SHP77 (cell line): ENCODE measurements at regions not wholly inside any gene's neighbourhood (a gene's known extent, or its start where the extent isn't known, plus 50 kb on each side); places are given as distances from the start of the nearest gene placed in this dataset.

Source experiments
- DNase-seq, 2 experiments: peaks; one replicate each; lab custom pipeline; 2025; lab: John Stamatoyannopoulos, UW

DNA sequence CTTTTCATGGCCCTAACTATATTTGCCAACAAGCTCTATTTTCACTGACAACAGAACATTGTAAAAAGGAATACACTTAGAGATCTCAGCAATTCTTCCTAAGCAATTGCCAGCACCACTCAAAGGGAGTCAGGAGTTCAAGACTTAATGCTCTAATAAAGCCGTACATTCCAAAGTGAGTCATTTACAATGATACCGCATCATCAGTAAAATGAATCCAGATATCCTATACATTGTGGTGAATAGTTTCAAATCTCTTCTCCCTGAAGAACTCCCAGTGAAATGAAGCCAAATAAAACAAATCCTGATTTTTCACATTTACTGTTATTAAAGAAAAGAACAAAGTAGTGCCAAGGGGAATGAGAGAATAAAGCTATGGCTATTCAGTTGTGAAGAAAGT lies 2898.7 kb upstream of the PCDH20 start:
- no peak for DNase-seq

DNA sequence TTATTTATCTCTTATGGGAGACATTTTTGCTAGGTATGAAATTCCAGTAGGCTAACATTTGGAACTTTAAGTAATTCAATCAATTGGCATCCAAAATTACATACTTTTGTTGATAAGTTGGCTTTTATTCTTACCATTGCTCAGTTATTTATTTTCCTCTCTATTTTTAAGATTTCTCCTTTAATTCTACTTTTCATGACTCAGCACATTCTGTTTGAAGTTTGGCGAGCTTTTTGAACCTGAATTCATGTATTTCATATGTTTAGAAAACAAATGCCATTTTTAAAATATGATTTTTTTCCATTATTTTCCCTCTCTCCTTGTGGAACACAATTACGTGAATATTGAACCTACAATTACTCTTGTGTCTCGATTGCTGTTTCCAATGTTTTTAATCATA lies 2896.3 kb upstream of the PCDH20 start:
- DNase-seq: no peak

GRCh38 chr13:64311112-64311511 lies 2895.5 kb upstream of the PCDH20 start:
- no peak for DNase-seq

DNA sequence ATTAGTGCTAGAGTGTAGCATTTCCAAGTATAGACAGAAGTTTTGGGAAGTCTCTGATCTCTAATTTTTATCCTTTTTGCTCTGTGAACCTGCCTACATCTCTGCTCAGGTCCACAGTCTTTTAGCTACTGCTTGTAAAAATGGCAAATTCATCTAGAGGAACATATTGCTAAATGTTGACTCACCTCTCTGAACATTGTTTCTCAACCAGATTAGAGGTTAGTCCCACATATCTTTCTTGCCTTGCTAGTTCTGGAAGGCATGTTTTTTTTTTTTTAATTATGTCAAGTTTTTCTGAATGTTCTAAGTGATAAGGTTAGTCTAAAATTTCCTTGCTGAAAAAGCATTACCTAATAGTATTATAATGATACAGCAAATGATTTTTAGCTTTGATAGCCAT lies 2889.6 kb upstream of the PCDH20 start:
- DNase-seq: no peak

GRCh38 chr13:64300239-64300638 lies 2884.6 kb upstream of the PCDH20 start:
- DNase-seq: no peak

GRCh38 chr13:64293923-64294322 lies 2878.3 kb upstream of the PCDH20 start:
- DNase-seq: no peak

GRCh38 chr13:64289702-64290101 lies 2874.1 kb upstream of the PCDH20 start:
- DNase-seq: no peak

DNA sequence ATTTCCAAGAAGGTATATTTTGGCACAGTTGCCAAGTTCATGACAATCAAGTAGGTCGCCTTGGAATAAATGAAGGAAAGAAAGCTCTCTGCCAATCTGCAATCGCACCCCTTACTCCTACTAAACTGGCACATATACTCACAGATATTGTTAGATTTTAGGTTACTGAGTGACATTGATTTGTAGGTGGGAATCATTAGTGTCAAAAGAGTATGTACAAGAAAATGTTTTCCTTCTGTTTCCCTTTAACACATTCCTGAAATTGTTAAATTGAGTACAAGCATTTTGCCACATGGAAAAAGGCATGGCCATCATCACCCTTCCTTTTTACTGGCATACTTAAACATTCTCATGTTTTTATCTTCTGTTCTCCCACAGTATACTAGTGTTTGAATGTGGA lies 2868.3 kb upstream of the PCDH20 start:
- no peak for DNase-seq

DNA sequence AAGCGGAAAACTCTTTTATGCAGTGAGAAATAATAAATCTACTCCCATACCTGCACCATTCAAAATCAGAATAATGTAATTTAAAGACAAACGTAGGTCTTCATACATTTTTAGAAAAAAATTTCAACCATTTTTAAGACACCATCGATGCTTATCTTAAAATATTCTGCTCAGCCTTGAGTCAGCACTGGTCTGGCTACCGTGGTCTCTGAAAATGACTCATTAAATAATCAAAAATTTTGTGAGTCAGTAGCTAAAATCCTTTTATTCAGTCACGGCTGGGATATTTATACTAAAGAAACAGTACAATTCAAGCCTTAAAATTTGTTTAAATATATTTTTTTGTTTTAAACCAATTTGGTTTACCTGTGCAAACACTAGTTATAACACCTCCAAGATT lies 2862.8 kb upstream of the PCDH20 start:
- no peak for DNase-seq

GRCh38 chr13:64277097-64277496 lies 2861.4 kb upstream of the PCDH20 start:
- DNase-seq: no peak

GRCh38 chr13:64276232-64276631 lies 2860.6 kb upstream of the PCDH20 start:
- no peak for DNase-seq

DNA sequence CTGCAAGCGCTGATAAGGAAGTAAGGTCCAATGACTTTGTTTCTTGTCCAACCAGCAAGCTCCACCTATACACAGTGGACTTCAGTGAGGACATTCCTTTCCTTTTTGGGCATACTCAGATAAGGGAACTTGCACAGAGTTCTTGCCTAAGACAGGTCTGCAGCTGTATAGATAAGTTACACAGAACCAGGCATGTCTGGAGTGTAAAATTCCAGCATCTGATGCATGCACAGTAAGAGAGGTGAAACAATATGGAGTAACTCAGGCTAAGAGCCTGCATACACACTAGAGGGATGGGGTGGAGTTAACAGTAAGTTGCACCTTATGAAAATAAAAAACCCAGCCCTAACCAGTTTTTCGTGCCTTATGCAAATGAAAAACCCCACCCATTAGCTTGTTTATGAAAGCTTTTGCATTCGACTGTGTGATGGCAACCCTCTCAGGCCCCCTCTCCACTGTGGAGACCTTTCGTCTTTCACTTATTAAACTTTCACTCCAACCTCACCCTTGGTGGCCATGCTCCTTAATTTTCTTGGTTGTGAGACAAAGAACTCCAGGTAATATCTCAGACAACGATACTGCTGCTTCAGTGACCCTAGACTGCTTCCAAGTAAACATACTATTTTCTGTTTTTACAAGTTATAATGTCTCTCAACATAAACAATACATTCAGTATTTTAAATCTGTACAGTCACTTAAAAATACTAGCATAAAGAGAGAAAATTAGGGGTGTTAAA lies 2859.0 kb upstream of the PCDH20 start:
- no peak for DNase-seq

- no peak for DNase-seq
Measured at GRCh38 chr13:64273780-64274179, 2858.1 kb upstream of the PCDH20 start.

- DNase-seq: no peak
Measured at GRCh38 chr13:64272681-64273080, 2857.0 kb upstream of the PCDH20 start.

GRCh38 chr13:64266024-64266423 lies 2850.4 kb upstream of the PCDH20 start:
- DNase-seq: no peak

GRCh38 chr13:64263285-64263684 lies 2847.6 kb upstream of the PCDH20 start:
- no peak for DNase-seq

DNA sequence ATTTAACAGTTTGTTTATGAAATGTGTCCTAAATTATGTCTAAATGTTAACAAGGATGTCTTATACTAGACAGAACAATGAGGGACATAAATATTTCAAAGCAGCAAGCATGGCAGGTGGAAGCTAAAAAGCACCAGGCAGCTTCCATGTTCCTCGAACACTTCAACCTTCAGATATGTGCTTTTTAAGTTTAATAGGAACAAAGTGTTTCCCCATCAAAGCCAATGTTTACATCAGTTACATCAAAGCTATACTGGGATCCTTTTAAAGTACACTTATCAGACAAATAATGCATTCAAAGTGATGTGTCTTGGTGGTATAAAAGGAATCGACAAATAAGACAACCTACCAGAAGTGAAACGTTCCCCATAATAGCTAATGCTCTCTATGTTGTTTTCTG lies 2841.1 kb upstream of the PCDH20 start:
- no peak for DNase-seq

DNA sequence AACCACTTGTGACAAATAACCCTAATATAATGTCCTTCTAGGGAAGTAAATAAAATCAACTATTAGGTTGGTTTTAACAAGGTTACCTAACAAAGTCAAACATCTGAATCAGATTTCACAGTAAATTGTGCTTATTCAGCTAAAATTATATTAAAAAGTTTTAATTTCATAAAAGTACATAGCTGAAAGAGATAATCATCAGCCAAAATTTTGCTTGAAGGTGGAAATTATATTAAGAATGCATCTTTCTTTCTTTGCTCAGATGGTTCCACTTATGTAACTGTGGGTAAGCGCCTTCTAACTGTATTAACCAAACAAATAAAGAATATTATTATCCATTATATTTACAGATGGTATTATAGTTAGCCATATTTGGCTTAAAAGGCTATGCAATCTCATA lies 2840.3 kb upstream of the PCDH20 start:
- DNase-seq: no peak

- DNase-seq: no peak
Measured at GRCh38 chr13:64248371-64249065, 2832.9 kb upstream of the PCDH20 start.

DNA sequence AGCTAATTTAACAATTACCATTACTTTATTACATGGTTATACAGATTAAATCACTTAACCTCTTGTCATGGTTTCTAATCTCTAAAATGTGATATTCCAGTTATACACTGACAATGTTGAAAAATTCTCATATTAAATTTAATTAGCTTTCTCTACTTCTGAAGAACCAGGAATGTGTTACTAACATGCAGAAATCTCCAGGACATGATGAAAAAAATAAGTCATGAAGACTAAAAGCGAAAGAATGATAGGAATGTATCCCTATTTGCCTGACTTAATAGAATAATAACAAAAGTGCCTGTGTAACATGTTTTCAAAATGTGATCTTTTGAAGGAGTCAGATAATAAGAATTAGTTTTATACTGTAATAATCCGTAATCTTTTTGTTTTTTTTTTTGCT lies 2823.7 kb upstream of the PCDH20 start:
- DNase-seq: no peak

DNA sequence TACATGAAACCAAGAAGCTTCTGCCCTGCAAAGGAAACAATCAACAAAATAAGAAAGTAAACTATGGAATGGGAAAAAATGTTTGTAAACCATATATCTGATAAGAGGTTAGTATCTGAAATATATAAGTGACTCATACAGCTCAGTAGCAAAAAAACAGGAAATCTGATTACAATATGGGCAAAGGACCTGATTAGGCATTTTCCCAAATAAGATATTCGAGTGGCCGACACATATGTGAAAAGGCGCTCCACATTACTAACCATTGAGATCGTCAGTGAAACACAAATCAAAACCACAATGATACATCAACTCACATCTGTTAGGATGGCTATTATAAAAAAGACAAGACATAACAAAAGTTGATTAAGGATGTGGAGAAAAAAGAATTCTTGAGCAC lies 2818.6 kb upstream of the PCDH20 start:
- DNase-seq: no peak

GRCh38 chr13:64223016-64223415 lies 2807.4 kb upstream of the PCDH20 start:
- DNase-seq: no peak

- DNase-seq: no peak
Measured at GRCh38 chr13:64206430-64207225, 2791.0 kb upstream of the PCDH20 start.
